Coronary artery (tissue), 2 donors: ENCODE measurements at regions not wholly inside any gene's neighbourhood (a gene's known extent, or its start where the extent isn't known, plus 50 kb on each side); places are given as distances from the start of the nearest gene placed in this dataset.
"Not testable (repeated sequence)": the region's sequence is repeated elsewhere in the genome, so short reads cannot be mapped to it uniquely, and the experiment has no call there.

Source experiments
- DNase-seq: peaks from one replicate; pipeline ENCODE4 v3.0.0-alpha.2; 2017; ENCODE audit warnings: low spot score
- H3K27ac ChIP-seq, 2 donors: fragments of 200-600 bp; sonication (generic); one replicate each; pipeline ENCODE4 v1.5.1; 2016 to 2019
- H3K4me3 ChIP-seq: fragments of 200-600 bp; sonication (generic); 2 replicates; pipeline ENCODE4 v1.5.1; 2016; ENCODE audit warnings: mild to moderate bottlenecking, moderate library complexity
- CTCF ChIP-seq: fragments of 200-600 bp; sonication (generic); IDR thresholded peaks from one replicate; pipeline ENCODE4 v1.5.1; 2019; ENCODE audit warnings: antibody characterized with exemption

- no peak for DNase-seq
- no peak overlapping the region for H3K27ac ChIP-seq
- no peak overlapping the region for H3K4me3 ChIP-seq
- TF ChIP-seq CTCF: no peak
Measured at GRCh38 chr16:7791028-7791590, 458.5 kb downstream of the RBFOX1 start.

GRCh38 chr16:7775072-7775488 is 442.4 kb downstream of the RBFOX1 start:
- no peak for DNase-seq
- H3K4me3 ChIP-seq: no peak overlapping the region
- no peak overlapping the region for H3K27ac ChIP-seq
- TF ChIP-seq CTCF: no peak

GRCh38 chr16:7772722-7773121 is 440.1 kb downstream of the RBFOX1 start:
- TF ChIP-seq CTCF: no peak
- no peak overlapping the region for H3K27ac ChIP-seq
- DNase-seq: no peak
- no peak overlapping the region for H3K4me3 ChIP-seq

- not testable (repeated sequence) for H3K4me3 ChIP-seq, DNase-seq
Measured at GRCh38 chr16:7769091-7769490, 436.4 kb downstream of the RBFOX1 start.

GRCh38 chr16:7765079-7765550 is 432.5 kb downstream of the RBFOX1 start:
- no peak for TF ChIP-seq CTCF
- DNase-seq: no peak

More at GRCh38 chr16:7769091-7769490, 436.4 kb downstream of the RBFOX1 start:
- not testable (repeated sequence) for H3K27ac ChIP-seq

GRCh38 chr16:7763111-7763510 is 430.5 kb downstream of the RBFOX1 start:
- DNase-seq: no peak
- TF ChIP-seq CTCF: no peak
- H3K27ac ChIP-seq: no peak overlapping the region
- no peak overlapping the region for H3K4me3 ChIP-seq

More at GRCh38 chr16:7765079-7765550, 432.5 kb downstream of the RBFOX1 start:
- Histone ChIP-seq H3K4me3 (no peak overlapping the region), H3K27ac (no peak overlapping the region)
